ENCODE measurements at regions not wholly inside any gene's neighbourhood (a gene's known extent, or its start where the extent isn't known, plus 50 kb on each side); places are given as distances from the start of the nearest gene placed in this dataset.

- no peak for TF ChIP-seq EZH2phosphoT487 (IDR thresholded peaks at IDR 0.05; ENCODE audit: borderline replicate concordance)
- no peak for TF ChIP-seq CTCF (conservative IDR thresholded peaks at IDR 0.05; ENCODE audit: low read length)
- no peaks in the 10 kb centered on the region for H3F3A ChIP-seq (ENCODE audit: low read depth)
- H3K4me3 ChIP-seq (ENCODE audit: low read length, poor library complexity, severe bottlenecking), result no peak overlapping the region
- H3K4me2 ChIP-seq (ENCODE audit: low read depth, low read length, poor library complexity, severe bottlenecking), result no peak overlapping the region
- H4K20me1 ChIP-seq (ENCODE audit: insufficient read depth, low read length, poor library complexity, severe bottlenecking), result no peaks in the 10 kb centered on the region
- H3K27me3 ChIP-seq (ENCODE audit: insufficient read depth, low read length, poor library complexity, severe bottlenecking), result no peaks in the 10 kb centered on the region
- H3K36me3 ChIP-seq (ENCODE audit: insufficient read depth, low read length), result no peaks in the 10 kb centered on the region
- H3K9me3 ChIP-seq (ENCODE audit: insufficient read depth, low read depth, low read length), result no peaks in the 10 kb centered on the region
- no peaks in the 10 kb centered on the region for H3K9me2 ChIP-seq (replicated peaks; ENCODE audit: low read depth, low read length)
- H2AFZ ChIP-seq (ENCODE audit: low read length), result no peak overlapping the region
- H3K4me1 ChIP-seq (ENCODE audit: insufficient read depth, low read length, poor library complexity, severe bottlenecking), result no peaks in the 10 kb centered on the region
- no peaks in the 10 kb centered on the region for H3K79me2 ChIP-seq (ENCODE audit: insufficient read depth, low read length)
- no peak overlapping the region for H3K9ac ChIP-seq (ENCODE audit: low read depth, low read length, poor library complexity, severe bottlenecking)
Observed at GRCh38 chr12:115355301-115355700, 671.3 kb upstream of the TBX3 start.

- Histone ChIP-seq H2AFZ (ENCODE audit: low read length) (no peak overlapping the region), H3K27me3 (ENCODE audit: insufficient read depth, low read length, poor library complexity, severe bottlenecking) (no peaks in the 10 kb centered on the region), H3K9ac (ENCODE audit: low read depth, low read length, poor library complexity, severe bottlenecking) (no peak overlapping the region), H3K4me2 (ENCODE audit: low read depth, low read length, poor library complexity, severe bottlenecking) (no peak overlapping the region), H3K9me2 (replicated peaks; ENCODE audit: low read depth, low read length) (no peaks in the 10 kb centered on the region), H4K20me1 (ENCODE audit: insufficient read depth, low read length, poor library complexity, severe bottlenecking) (no peaks in the 10 kb centered on the region), H3K4me1 (ENCODE audit: insufficient read depth, low read length, poor library complexity, severe bottlenecking) (no peaks in the 10 kb centered on the region), H3K9me3 (ENCODE audit: insufficient read depth, low read depth, low read length) (no peaks in the 10 kb centered on the region), H3K36me3 (ENCODE audit: insufficient read depth, low read length) (no peaks in the 10 kb centered on the region), H3F3A (ENCODE audit: low read depth) (no peaks in the 10 kb centered on the region), H3K4me3 (ENCODE audit: low read length, poor library complexity, severe bottlenecking) (no peak overlapping the region), H3K79me2 (ENCODE audit: insufficient read depth, low read length) (no peaks in the 10 kb centered on the region)
- TF ChIP-seq CTCF (conservative IDR thresholded peaks at IDR 0.05; ENCODE audit: low read length), result no peak
- no peak for TF ChIP-seq EZH2phosphoT487 (IDR thresholded peaks at IDR 0.05; ENCODE audit: borderline replicate concordance)
Observed at GRCh38 chr12:115354007-115354890, 670.3 kb upstream of the TBX3 start.

- Histone ChIP-seq H3K27me3 (ENCODE audit: insufficient read depth, low read length, poor library complexity, severe bottlenecking) (no peaks in the 10 kb centered on the region), H3K36me3 (ENCODE audit: insufficient read depth, low read length) (no peaks in the 10 kb centered on the region), H3F3A (ENCODE audit: low read depth) (no peaks in the 10 kb centered on the region), H3K4me1 (ENCODE audit: insufficient read depth, low read length, poor library complexity, severe bottlenecking) (no peaks in the 10 kb centered on the region), H3K9ac (ENCODE audit: low read depth, low read length, poor library complexity, severe bottlenecking) (no peak overlapping the region), H3K4me2 (ENCODE audit: low read depth, low read length, poor library complexity, severe bottlenecking) (no peak overlapping the region), H3K4me3 (ENCODE audit: low read length, poor library complexity, severe bottlenecking) (no peak overlapping the region), H3K9me3 (ENCODE audit: insufficient read depth, low read depth, low read length) (no peaks in the 10 kb centered on the region), H3K79me2 (ENCODE audit: insufficient read depth, low read length) (no peaks in the 10 kb centered on the region), H3K9me2 (replicated peaks; ENCODE audit: low read depth, low read length) (no peaks in the 10 kb centered on the region), H4K20me1 (ENCODE audit: insufficient read depth, low read length, poor library complexity, severe bottlenecking) (no peaks in the 10 kb centered on the region), H2AFZ (ENCODE audit: low read length) (no peak overlapping the region)
- TF ChIP-seq EZH2phosphoT487 (IDR thresholded peaks at IDR 0.05; ENCODE audit: borderline replicate concordance) (no peak), CTCF (conservative IDR thresholded peaks at IDR 0.05; ENCODE audit: low read length) (no peak)
Observed at GRCh38 chr12:115353467-115353866, 669.5 kb upstream of the TBX3 start.

All from Loucy (cell line).